Testis (tissue), 2 donors: ENCODE measurements at regions not wholly inside any gene's neighbourhood (a gene's known extent, or its start where the extent isn't known, plus 50 kb on each side); places are given as distances from the start of the nearest gene placed in this dataset.

Experiments used
- DNase-seq: peaks from one replicate; pipeline ENCODE4 v3.0.0-alpha.2; 2019
- H3K27ac ChIP-seq, 2 donors: fragments of 200-600 bp; sonication (generic); one replicate each; pipeline ENCODE4 v1.5.1; 2019
- H3K27me3 ChIP-seq: fragments of 200-600 bp; sonication (generic); one replicate; pipeline ENCODE4 v1.5.1; 2019
- H3K36me3 ChIP-seq: fragments of 200-600 bp; sonication (generic); one replicate; pipeline ENCODE4 v1.5.1; 2017; ENCODE audit warnings: low read depth; ENCODE audit errors: missing control alignments
- H3K4me1 ChIP-seq: fragments of 200-600 bp; sonication (generic); one replicate; pipeline ENCODE4 v1.5.1; 2019
- H3K4me3 ChIP-seq, 2 donors: fragments of 200-600 bp; sonication (generic); one replicate each; pipeline ENCODE4 v1.5.1; 2017 to 2019
- H3K9me3 ChIP-seq: fragments of 200-600 bp; sonication (generic); one replicate; pipeline ENCODE4 v1.5.1; 2017
- CTCF ChIP-seq, 3 experiments: fragments of 450-650 bp in 2 of 3; fragments of 200-600 bp in 1 of 3; sonication (generic) in 1 of 3; IDR thresholded peaks; one replicate each; pipeline ENCODE4 v1.5.1; 2016 to 2019; ENCODE audit warnings: antibody characterized with exemption in 3 of 3, mild to moderate bottlenecking in 2 of 3, moderate library complexity in 1 of 3
- POLR2A ChIP-seq: fragments of 450-650 bp; IDR thresholded peaks from one replicate; pipeline ENCODE4 v1.6.1; 2017; ENCODE audit warnings: antibody characterized with exemption, mild to moderate bottlenecking, moderate library complexity
- WGBS, 2 donors: methylation state at CpG; one replicate each; pipeline ENCODE4 v1.1.5; 2018; 5-methylcytosine and 5-hydroxymethylcytosine counted together
- intact Hi-C: fragments of 100-400 bp; cut with DNase I; formaldehyde crosslinking; loops from one replicate; pipeline ENCODE4 v1.15.1; 2023; ENCODE audit warnings: low total_unique reads

GRCh38 chr11:133710241-133710640 is 135.1 kb downstream of the SPATA19 start:
- no peak overlapping the region for H3K27ac ChIP-seq
- no peaks in the 10 kb centered on the region for H3K27me3 ChIP-seq
- TF ChIP-seq POLR2A: no peak
- no peak for TF ChIP-seq CTCF (IDR thresholded peaks at IDR 0.05)
- no peaks in the 10 kb centered on the region for H3K9me3 ChIP-seq
- DNase-seq: no peak
- H3K4me3 ChIP-seq: no peak overlapping the region
- no peaks in the 10 kb centered on the region for H3K4me1 ChIP-seq
- WGBS, 2 donors: 86 to 99% methylated on average over 3 of the region's 3 CpGs
- no peaks in the 10 kb centered on the region for H3K36me3 ChIP-seq
- intact Hi-C loops: no loop called here

- H3K36me3 ChIP-seq: no peaks in the 10 kb centered on the region
- no peak overlapping the region for H3K4me3 ChIP-seq
- no peaks in the 10 kb centered on the region for H3K4me1 ChIP-seq
- no peak for DNase-seq
- no peaks in the 10 kb centered on the region for H3K27me3 ChIP-seq
- no peak overlapping the region for H3K27ac ChIP-seq
- TF ChIP-seq POLR2A (no peak), CTCF (IDR thresholded peaks at IDR 0.05) (no peak)
- 85 to 86% methylated on average over 5 of the region's 5 CpGs for WGBS, 2 donors
- H3K9me3 ChIP-seq: no peaks in the 10 kb centered on the region
- intact Hi-C loops: no loop called here
Observed at GRCh38 chr11:133708547-133709051, 136.7 kb downstream of the SPATA19 start.

- Histone ChIP-seq H3K4me1 (no peaks in the 10 kb centered on the region), H3K27ac (no peak overlapping the region), H3K27me3 (no peaks in the 10 kb centered on the region), H3K36me3 (no peaks in the 10 kb centered on the region), H3K9me3 (no peaks in the 10 kb centered on the region), H3K4me3 (no peak overlapping the region)
- no peak for DNase-seq
- intact Hi-C loops: no loop called here
- TF ChIP-seq CTCF (IDR thresholded peaks at IDR 0.05) (no peak), POLR2A (no peak)
Observed at GRCh38 chr11:133706925-133707794, 138.2 kb downstream of the SPATA19 start.

- intact Hi-C loops: no loop called here
- H3K4me3 ChIP-seq: no peak overlapping the region
- H3K27ac ChIP-seq: no peak overlapping the region
- 94 to 96% methylated on average over 3 of the region's 3 CpGs for WGBS, 2 donors
- no peaks in the 10 kb centered on the region for H3K27me3 ChIP-seq
- H3K36me3 ChIP-seq: no peaks in the 10 kb centered on the region
- no peaks in the 10 kb centered on the region for H3K4me1 ChIP-seq
- DNase-seq: no peak
- TF ChIP-seq CTCF (IDR thresholded peaks at IDR 0.05) (no peak), POLR2A (no peak)
- H3K9me3 ChIP-seq: no peaks in the 10 kb centered on the region
Observed at GRCh38 chr11:133705873-133706272, 139.4 kb downstream of the SPATA19 start.
